Breast epithelium (tissue), 4 donors: ENCODE measurements at regions not wholly inside any gene's neighbourhood (a gene's known extent, or its start where the extent isn't known, plus 50 kb on each side); places are given as distances from the start of the nearest gene placed in this dataset.
"Not testable (repeated sequence)": the region's sequence is repeated elsewhere in the genome, so short reads cannot be mapped to it uniquely, and the experiment has no call there.

Experiments used
- DNase-seq, 2 donors: peaks; one replicate each; pipeline ENCODE4 v3.0.0-alpha.2; 2019; ENCODE audit warnings: low spot score in 2 of 2
- H3K27ac ChIP-seq, 2 donors: fragments of 200-600 bp; sonication (generic) in 1 of 2; one replicate each; pipeline ENCODE4 v1.5.1; 2016 to 2019; ENCODE audit warnings: mild to moderate bottlenecking in 1 of 2
- H3K27me3 ChIP-seq, 2 donors: fragments of 200-600 bp; sonication (generic) in 1 of 2; one replicate each; pipeline versions ENCODE4 v1.5.1 to v1.6.0; 2017 to 2019; ENCODE audit warnings: control low read depth in 1 of 2, mild to moderate bottlenecking in 1 of 2
- H3K36me3 ChIP-seq: fragments of 200-600 bp; one replicate; pipeline ENCODE4 v1.5.1; 2019
- H3K4me1 ChIP-seq, 2 donors: fragments of 200-600 bp; sonication (generic); one replicate each; pipeline ENCODE4 v1.5.1; 2016 to 2019; ENCODE audit warnings: control low read depth in 1 of 2
- H3K4me3 ChIP-seq, 3 donors: fragments of 200-600 bp; sonication (generic); 1 replicate in 2 of 3; 2 replicates in 1 of 3; pipeline ENCODE4 v1.5.1; 2016 to 2019; ENCODE audit warnings: mild to moderate bottlenecking in 3 of 3, moderate library complexity in 2 of 3
- H3K9me3 ChIP-seq, 2 donors: fragments of 200-600 bp; sonication (generic) in 1 of 2; one replicate each; pipeline ENCODE4 v1.5.1; 2016 to 2019; ENCODE audit warnings: control low read depth in 1 of 2
- POLR2A ChIP-seq: fragments of 450-650 bp; IDR thresholded peaks from one replicate; pipeline ENCODE4 v1.6.1; 2016; ENCODE audit warnings: antibody characterized with exemption, mild to moderate bottlenecking, moderate library complexity
- POLR2AphosphoS5 ChIP-seq, 3 donors: sonication (generic); formaldehyde crosslinking; IDR thresholded peaks; one replicate each; pipeline ENCODE4 v1.6.1; 2017; ENCODE audit warnings: antibody characterized with exemption in 3 of 3
- intact Hi-C: fragments of 100-400 bp; cut with DNase I; formaldehyde crosslinking; loops from one replicate; pipeline ENCODE4 v1.15.1; 2023; ENCODE audit warnings: low total_unique reads
- TF ChIP-seq, protein P1 (sequence below), 3 donors: fragments of 450-650 bp; IDR thresholded peaks; one replicate each; pipeline ENCODE4 v1.5.1; 2016 to 2017; ENCODE audit warnings: antibody characterized with exemption in 3 of 3, mild to moderate bottlenecking in 3 of 3, moderate library complexity in 3 of 3

- peak in 1 of 2 donors; percentile 84 for DNase-seq
- peak overlapping the region; percentile 51 to 74 for H3K27ac ChIP-seq
- no peaks in the 10 kb centered on the region for H3K27me3 ChIP-seq
- intact Hi-C loops: no loop called here
- H3K9me3 ChIP-seq: no peaks in the 10 kb centered on the region
- no peaks in the 10 kb centered on the region for H3K36me3 ChIP-seq
- peak in 1 of 3 donors; percentile 61 for TF ChIP-seq POLR2AphosphoS5 (IDR thresholded peaks at IDR 0.05)
- TF ChIP-seq, protein P1, sequence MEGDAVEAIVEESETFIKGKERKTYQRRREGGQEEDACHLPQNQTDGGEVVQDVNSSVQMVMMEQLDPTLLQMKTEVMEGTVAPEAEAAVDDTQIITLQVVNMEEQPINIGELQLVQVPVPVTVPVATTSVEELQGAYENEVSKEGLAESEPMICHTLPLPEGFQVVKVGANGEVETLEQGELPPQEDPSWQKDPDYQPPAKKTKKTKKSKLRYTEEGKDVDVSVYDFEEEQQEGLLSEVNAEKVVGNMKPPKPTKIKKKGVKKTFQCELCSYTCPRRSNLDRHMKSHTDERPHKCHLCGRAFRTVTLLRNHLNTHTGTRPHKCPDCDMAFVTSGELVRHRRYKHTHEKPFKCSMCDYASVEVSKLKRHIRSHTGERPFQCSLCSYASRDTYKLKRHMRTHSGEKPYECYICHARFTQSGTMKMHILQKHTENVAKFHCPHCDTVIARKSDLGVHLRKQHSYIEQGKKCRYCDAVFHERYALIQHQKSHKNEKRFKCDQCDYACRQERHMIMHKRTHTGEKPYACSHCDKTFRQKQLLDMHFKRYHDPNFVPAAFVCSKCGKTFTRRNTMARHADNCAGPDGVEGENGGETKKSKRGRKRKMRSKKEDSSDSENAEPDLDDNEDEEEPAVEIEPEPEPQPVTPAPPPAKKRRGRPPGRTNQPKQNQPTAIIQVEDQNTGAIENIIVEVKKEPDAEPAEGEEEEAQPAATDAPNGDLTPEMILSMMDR (IDR thresholded peaks at IDR 0.05): no peak
- no peaks in the 10 kb centered on the region for H3K4me1 ChIP-seq
- no peak overlapping the region for H3K4me3 ChIP-seq
Observed at GRCh38 chr3:64798316-64798715, 110.5 kb upstream of the ADAMTS9 start.

DNA sequence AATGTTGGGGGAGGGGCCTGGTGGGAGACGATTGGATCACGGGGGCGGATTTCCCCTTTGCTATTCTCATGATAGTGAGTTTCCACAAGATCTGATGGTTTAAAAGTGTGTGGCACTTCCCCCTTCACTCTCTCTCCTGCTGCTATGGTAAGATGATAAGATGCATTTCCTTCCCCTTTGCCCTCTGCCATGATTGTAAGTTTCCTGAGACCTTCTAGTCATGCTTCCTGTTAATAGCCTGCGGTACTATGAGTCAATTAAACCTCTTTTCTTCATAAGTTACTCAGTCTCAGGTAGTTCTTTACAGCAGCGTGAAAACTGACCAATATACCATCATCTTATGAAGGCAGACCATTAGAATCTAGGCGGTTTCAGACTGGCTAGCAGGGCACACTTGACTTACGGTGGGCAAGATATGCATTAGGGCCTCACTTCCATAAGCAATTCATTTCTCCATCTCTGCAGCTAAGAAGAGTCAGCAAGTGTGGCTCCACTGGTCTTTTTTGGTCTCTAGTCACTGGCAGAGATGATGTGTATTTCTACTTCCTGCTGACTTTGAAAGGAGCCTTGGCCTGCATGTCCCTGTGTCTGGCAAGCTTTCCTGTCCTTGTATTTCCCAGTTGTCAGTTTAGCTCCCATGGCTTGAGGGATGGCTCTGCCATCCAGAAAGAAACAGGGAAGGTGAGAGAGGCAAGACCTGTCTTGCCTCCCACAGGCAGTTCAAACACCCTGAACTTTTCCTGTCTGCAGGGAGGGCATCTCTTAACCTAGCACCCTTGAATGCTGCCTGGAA is 109.0 kb upstream of the ADAMTS9 start:
- DNase-seq: no peak
- TF ChIP-seq POLR2AphosphoS5 (IDR thresholded peaks at IDR 0.05) (no peak), POLR2A (no peak)
- TF ChIP-seq, protein P1 (IDR thresholded peaks at IDR 0.05): no peak
- Histone ChIP-seq H3K9me3 (no peaks in the 10 kb centered on the region), H3K27me3 (no peaks in the 10 kb centered on the region), H3K27ac (peak overlapping the region in 1 of 2 donors; percentile 74), H3K36me3 (no peaks in the 10 kb centered on the region), H3K4me1 (no peaks in the 10 kb centered on the region), H3K4me3 (no peak overlapping the region)
- intact Hi-C loops: no loop called here

GRCh38 chr3:64792445-64792844 is 104.6 kb upstream of the ADAMTS9 start:
- Histone ChIP-seq H3K4me3 (no peak overlapping the region), H3K27me3 (no peaks in the 10 kb centered on the region), H3K36me3 (no peaks in the 10 kb centered on the region), H3K27ac (no peak overlapping the region), H3K4me1 (no peaks in the 10 kb centered on the region), H3K9me3 (no peaks in the 10 kb centered on the region)
- TF ChIP-seq, protein P1 (IDR thresholded peaks at IDR 0.05): no peak
- TF ChIP-seq POLR2A: no peak
- no peak for TF ChIP-seq POLR2AphosphoS5 (IDR thresholded peaks at IDR 0.05)
- intact Hi-C loops: no loop called here
- no peak for DNase-seq

GRCh38 chr3:64789111-64789510 is 101.3 kb upstream of the ADAMTS9 start:
- DNase-seq: no peak
- intact Hi-C loops: no loop called here

DNA sequence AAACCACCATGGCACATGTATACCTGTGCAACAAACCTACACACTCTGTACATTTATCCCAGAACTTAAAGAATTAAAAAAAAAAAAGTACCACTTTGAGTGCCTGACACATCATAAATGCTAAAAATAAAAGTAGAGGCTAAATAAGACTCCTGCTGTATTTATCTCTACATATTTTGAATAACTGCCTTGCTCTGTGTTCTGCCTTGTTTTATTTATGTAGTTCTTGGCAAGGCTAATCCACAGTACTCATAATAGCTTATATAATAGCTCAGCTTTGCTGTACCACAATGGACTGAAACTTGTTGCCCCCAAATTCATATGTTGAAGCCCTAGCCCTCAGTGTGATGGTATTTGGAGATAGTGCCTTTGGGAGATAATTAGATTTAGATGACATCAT is 95.4 kb upstream of the ADAMTS9 start:
- DNase-seq: no peak
- no peak overlapping the region for H3K4me3 ChIP-seq
- intact Hi-C loops: no loop called here
- H3K9me3 ChIP-seq: peaks cover 6 to 18% of the 10 kb centered on the region in 2 donors
- TF ChIP-seq, protein P1 (IDR thresholded peaks at IDR 0.05): no peak
- no peak for TF ChIP-seq POLR2A
- TF ChIP-seq POLR2AphosphoS5 (IDR thresholded peaks at IDR 0.05): no peak
- no peak overlapping the region for H3K27ac ChIP-seq
- no peaks in the 10 kb centered on the region for H3K36me3 ChIP-seq
- H3K4me1 ChIP-seq: no peaks in the 10 kb centered on the region
- no peaks in the 10 kb centered on the region for H3K27me3 ChIP-seq

More at GRCh38 chr3:64789111-64789510, 101.3 kb upstream of the ADAMTS9 start:
- TF ChIP-seq POLR2AphosphoS5 (IDR thresholded peaks at IDR 0.05) (no peak), POLR2A (no peak)
- TF ChIP-seq, protein P1 (IDR thresholded peaks at IDR 0.05): no peak
- Histone ChIP-seq H3K27ac (no peak overlapping the region), H3K27me3 (no peaks in the 10 kb centered on the region), H3K4me1 (no peaks in the 10 kb centered on the region), H3K9me3 (peaks cover 0 to 15% of the 10 kb centered on the region in 2 donors), H3K4me3 (no peak overlapping the region), H3K36me3 (no peaks in the 10 kb centered on the region)

DNA sequence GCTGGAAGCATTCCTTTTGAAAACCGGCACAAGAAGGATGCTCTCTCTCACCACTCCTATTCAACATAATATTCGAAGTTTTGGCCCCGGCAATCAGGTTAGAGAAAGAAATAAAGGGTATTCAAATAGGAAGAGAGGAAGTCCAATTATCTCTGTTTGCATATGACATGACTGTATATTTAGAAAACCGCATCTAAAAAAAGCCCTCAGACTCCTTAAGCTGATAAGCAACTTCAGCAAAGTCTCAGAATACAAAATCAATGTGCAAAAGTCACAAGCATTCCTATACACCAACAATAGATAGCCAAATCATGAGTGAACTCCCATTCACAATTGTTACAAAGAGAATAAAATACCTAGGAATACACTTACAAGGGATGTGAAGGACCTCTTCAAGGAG is 93.1 kb upstream of the ADAMTS9 start:
- DNase-seq, H3K4me1 ChIP-seq, H3K27ac ChIP-seq, intact Hi-C loops, H3K36me3 ChIP-seq, H3K4me3 ChIP-seq, H3K27me3 ChIP-seq: not testable (repeated sequence)
- H3K9me3 ChIP-seq: peaks cover 6 to 18% of the 10 kb centered on the region in 2 donors
